H1 (cell line): ENCODE measurements at regions not wholly inside any gene's neighbourhood (a gene's known extent, or its start where the extent isn't known, plus 50 kb on each side); places are given as distances from the start of the nearest gene placed in this dataset.

Source experiments
- CTCF ChIA-PET: fragments of 300-600 bp; sonication (Branson Sonifier 250); formaldehyde crosslinking; loops from one replicate; lab custom pipeline; 2021; ENCODE audit not compliant: partially characterized antibody; lab: Charles Lee
- POLR2A ChIA-PET: fragments of 300-600 bp; sonication (Branson Sonifier 250); formaldehyde crosslinking; loops from one replicate; lab custom pipeline; 2021; ENCODE audit warnings: inconsistent platforms; ENCODE audit not compliant: partially characterized antibody; lab: Charles Lee
- DNase-seq, 2 experiments: peaks; one replicate each; pipeline versions ENCODE4 v3.0.0 to v3.0.0-alpha.2; 2010 to 2022; ENCODE audit warnings: low spot score in 2 of 2, low read depth in 1 of 2, mixed read lengths in 1 of 2
- FAIRE-seq: peaks from 2 replicates; lab custom pipeline; 2011; peaks lifted over from hg19 to GRCh38; lab: Jason Lieb, UNC
- H2AFZ ChIP-seq: 2 replicates; pipeline ENCODE4 v1.8.1; 2012; ENCODE audit warnings: low read length, inconsistent platforms
- H2AK5ac ChIP-seq: 2 replicates; pipeline ENCODE4 v1.6.1; 2013; ENCODE audit warnings: low read depth, low read length
- H2BK120ac ChIP-seq: replicated peaks from 2 replicates; pipeline ENCODE3; 2013; ENCODE audit warnings: low read depth, low read length, inconsistent platforms
- H2BK12ac ChIP-seq: 2 replicates; pipeline ENCODE4 v1.6.1; 2013; ENCODE audit warnings: low read depth, low read length
- H2BK15ac ChIP-seq: 2 replicates; pipeline ENCODE4 v1.6.1; 2013; ENCODE audit warnings: low read length
- H2BK20ac ChIP-seq: 2 replicates; pipeline ENCODE4 v1.6.1; 2013; ENCODE audit warnings: low read length
- H2BK5ac ChIP-seq: 2 replicates; pipeline ENCODE4 v1.6.1; 2013; ENCODE audit warnings: low read depth, low read length
- H3K14ac ChIP-seq: 2 replicates; pipeline ENCODE4 v1.6.1; 2013; ENCODE audit warnings: inconsistent platforms; ENCODE audit not compliant: insufficient read length
- H3K18ac ChIP-seq: 2 replicates; pipeline ENCODE4 v1.6.1; 2013; ENCODE audit warnings: low read length; ENCODE audit errors: extremely low read depth
- H3K23ac ChIP-seq: 2 replicates; pipeline ENCODE4 v1.6.1; 2013; ENCODE audit warnings: inconsistent platforms; ENCODE audit not compliant: insufficient read length
- H3K23me2 ChIP-seq: 2 replicates; pipeline ENCODE4 v1.6.1; 2013; ENCODE audit warnings: low read depth, low read length
- H3K27ac ChIP-seq: 2 replicates; pipeline ENCODE4 v1.6.1; 2011; ENCODE audit warnings: low read depth, low read length, inconsistent platforms
- H3K27me3 ChIP-seq, 4 experiments: replicated peaks in 1 of 4; 1 replicate in 1 of 4; 2 replicates in 3 of 4; pipeline versions ENCODE4 v1.6.1 to v1.8.1; 2011 to 2013; ENCODE audit warnings: low read length in 3 of 4, mild to moderate bottlenecking in 3 of 4, inconsistent platforms in 2 of 4, mixed read lengths in 2 of 4, moderate library complexity in 1 of 4; ENCODE audit not compliant: control insufficient read depth in 3 of 4, insufficient read depth in 3 of 4; ENCODE audit errors: extremely low read depth in 1 of 4
- H3K36me3 ChIP-seq, 4 experiments: 2 replicates each; pipeline versions ENCODE4 v1.6.1 to v1.8.1; 2011 to 2013; ENCODE audit warnings: mild to moderate bottlenecking in 4 of 4, low read length in 3 of 4, moderate library complexity in 2 of 4, control low read depth in 1 of 4, inconsistent platforms in 1 of 4; ENCODE audit not compliant: insufficient read depth in 4 of 4, control insufficient read depth in 2 of 4
- H3K4ac ChIP-seq: replicated peaks from 2 replicates; pipeline ENCODE3; 2013; ENCODE audit warnings: low read length, low read depth, mixed read lengths, inconsistent platforms; ENCODE audit not compliant: insufficient read length
- H3K4me1 ChIP-seq, 4 experiments: replicated peaks in 1 of 4; 1 replicate in 1 of 4; 2 replicates in 3 of 4; pipeline versions ENCODE4 v1.6.1 to v1.8.1; 2011 to 2013; ENCODE audit warnings: low read length in 3 of 4, inconsistent platforms in 2 of 4, mixed read lengths in 1 of 4; ENCODE audit not compliant: insufficient read depth in 4 of 4, control insufficient read depth in 3 of 4
- H3K4me2 ChIP-seq, 2 experiments: 2 replicates each; pipeline versions ENCODE4 v1.6.1 to v1.8.1; 2011 to 2013; ENCODE audit warnings: low read depth in 2 of 2, low read length in 2 of 2, control low read depth in 1 of 2, inconsistent platforms in 1 of 2, mild to moderate bottlenecking in 1 of 2; ENCODE audit not compliant: insufficient read depth in 1 of 2
- H3K4me3 ChIP-seq, 4 experiments: fragments of 200-600, 300-600 bp in 1 of 4; sonication (generic), shearing (Covaris generic), sonication (Bioruptor Twin) in 1 of 4; 2 replicates each; pipeline versions ENCODE4 v1.5.1 to v1.8.1; 2011 to 2016; ENCODE audit warnings: low read length in 4 of 4, low read depth in 3 of 4, control low read depth in 2 of 4, inconsistent platforms in 2 of 4, mild to moderate bottlenecking in 2 of 4, mixed read lengths in 1 of 4, moderate library complexity in 1 of 4; ENCODE audit not compliant: insufficient read depth in 2 of 4; ENCODE audit errors: extremely low read depth in 1 of 4
- H3K56ac ChIP-seq: replicated peaks from 2 replicates; pipeline ENCODE3; 2013; ENCODE audit warnings: low read depth, mild to moderate bottlenecking, mixed read lengths, low read length, inconsistent platforms; ENCODE audit not compliant: insufficient read length
- H3K79me1 ChIP-seq: 2 replicates; pipeline ENCODE4 v1.6.1; 2013; ENCODE audit warnings: low read depth, low read length, control low read depth
- H3K79me2 ChIP-seq, 2 experiments: 2 replicates each; pipeline versions ENCODE4 v1.6.1 to v1.8.1; 2012 to 2013; ENCODE audit warnings: low read length in 2 of 2, mild to moderate bottlenecking in 2 of 2, inconsistent platforms in 1 of 2; ENCODE audit not compliant: insufficient read depth in 2 of 2, control insufficient read depth in 1 of 2
- H3K9ac ChIP-seq, 4 experiments: replicated peaks in 1 of 4; 1 replicate in 1 of 4; 2 replicates in 3 of 4; pipeline versions ENCODE4 v1.6.1 to v1.8.1; 2011 to 2013; ENCODE audit warnings: low read depth in 3 of 4, low read length in 3 of 4, control low read depth in 2 of 4, mild to moderate bottlenecking in 2 of 4, moderate library complexity in 2 of 4, inconsistent platforms in 1 of 4; ENCODE audit errors: extremely low read depth in 1 of 4
- H3K9me3 ChIP-seq, 2 experiments: 2 replicates each; pipeline versions ENCODE4 v1.6.1 to v1.8.1; 2012 to 2013; ENCODE audit warnings: mild to moderate bottlenecking in 2 of 2, moderate library complexity in 2 of 2, control low read depth in 1 of 2, inconsistent platforms in 1 of 2, low read depth in 1 of 2, low read length in 1 of 2, mixed read lengths in 1 of 2; ENCODE audit not compliant: insufficient read depth in 2 of 2
- H4K20me1 ChIP-seq, 2 experiments: replicated peaks in 1 of 2; 2 replicates each; pipeline versions ENCODE3 to v1.8.1; 2011 to 2013; ENCODE audit warnings: inconsistent platforms in 2 of 2, low read length in 2 of 2, mild to moderate bottlenecking in 1 of 2; ENCODE audit not compliant: insufficient read depth in 2 of 2, control insufficient read depth in 1 of 2
- H4K5ac ChIP-seq: 2 replicates; pipeline ENCODE4 v1.6.1; 2013; ENCODE audit warnings: low read length, low read depth, mixed read lengths, inconsistent platforms; ENCODE audit not compliant: insufficient read length
- H4K8ac ChIP-seq: 2 replicates; pipeline ENCODE4 v1.8.0; 2013; ENCODE audit warnings: mild to moderate bottlenecking, moderate library complexity, low read length, inconsistent platforms; ENCODE audit not compliant: insufficient read depth; ENCODE audit errors: extremely low read depth
- H4K91ac ChIP-seq: replicated peaks from 2 replicates; pipeline ENCODE3; 2013; ENCODE audit warnings: low read length, mixed read lengths, inconsistent platforms; ENCODE audit not compliant: insufficient read length
- CEBPB ChIP-seq: IDR thresholded peaks from 2 replicates; pipeline ENCODE4 v1.6.1; 2012; ENCODE audit warnings: low read depth, low read length
- CREB1 ChIP-seq: IDR thresholded peaks from 2 replicates; pipeline ENCODE4 v1.6.1; 2012; ENCODE audit warnings: inconsistent platforms
- CTCF ChIP-seq, 3 experiments: IDR thresholded peaks; 1 replicate in 2 of 3; 2 replicates in 1 of 3; pipeline versions ENCODE4 v1.5.1 to v1.6.1; 2011; ENCODE audit warnings: low read length in 3 of 3, mild to moderate bottlenecking in 3 of 3, inconsistent platforms in 2 of 3, low read depth in 1 of 3, moderate library complexity in 1 of 3; ENCODE audit not compliant: insufficient read depth in 1 of 3; ENCODE audit errors: control extremely low read depth in 1 of 3
- GABPA ChIP-seq: IDR thresholded peaks from 2 replicates; pipeline ENCODE4 v1.6.1; 2011; ENCODE audit warnings: mild to moderate bottlenecking, low read length, moderate library complexity, borderline replicate concordance; ENCODE audit not compliant: insufficient read depth
- JUND ChIP-seq: IDR thresholded peaks from 2 replicates; pipeline ENCODE4 v1.6.1; 2011; ENCODE audit warnings: mild to moderate bottlenecking, improper control_type of control experiment, low read length
- KDM1A ChIP-seq: fragments of 200-600, 300-600 bp; sonication (generic); IDR thresholded peaks from 2 replicates; pipeline ENCODE4 v1.7.1; 2016; ENCODE audit warnings: mild to moderate bottlenecking, low read length, borderline replicate concordance
- MAX ChIP-seq: IDR thresholded peaks from 2 replicates; pipeline ENCODE4 v1.6.1; 2012; ENCODE audit warnings: inconsistent platforms
- NANOG ChIP-seq: IDR thresholded peaks from 2 replicates; pipeline ENCODE4 v1.6.1; 2011; ENCODE audit warnings: low read length, low read depth, mild to moderate bottlenecking, inconsistent platforms; ENCODE audit not compliant: insufficient read depth, poor library complexity, severe bottlenecking
- POLR2AphosphoS5 ChIP-seq: IDR thresholded peaks from 2 replicates; pipeline ENCODE4 v1.6.1; 2011; ENCODE audit warnings: low read depth, low read length
- RAD21 ChIP-seq, 2 experiments: IDR thresholded peaks in 1 of 2; conservative IDR thresholded peaks in 1 of 2; 2 replicates each; pipeline ENCODE4 v1.6.1; 2011; ENCODE audit warnings: low read depth in 2 of 2, low read length in 2 of 2, improper control_type of control experiment in 1 of 2, inconsistent platforms in 1 of 2, mild to moderate bottlenecking in 1 of 2, moderate library complexity in 1 of 2
- SIX5 ChIP-seq: IDR thresholded peaks from 2 replicates; pipeline ENCODE4 v1.6.1; 2011; ENCODE audit warnings: mild to moderate bottlenecking, low read depth, low read length
- WGBS, 2 experiments: shearing (Covaris generic) in 1 of 2; methylation state at CpG; one replicate each; pipeline versions ENCODE4 v1.1.6 to v1.1.7; 2013 to 2015; ENCODE audit warnings: low lambda C conversion rate in 2 of 2, mixed read lengths in 2 of 2, inconsistent platforms in 1 of 2, low coverage in 1 of 2, missing lambda C conversion rate in 1 of 2; ENCODE audit not compliant: insufficient replicate concordance in 2 of 2, insufficient coverage in 1 of 2, insufficient read length in 1 of 2; ENCODE audit errors: extremely low coverage in 1 of 2, missing lambda C conversion rate in 1 of 2; 5-methylcytosine and 5-hydroxymethylcytosine counted together

DNA sequence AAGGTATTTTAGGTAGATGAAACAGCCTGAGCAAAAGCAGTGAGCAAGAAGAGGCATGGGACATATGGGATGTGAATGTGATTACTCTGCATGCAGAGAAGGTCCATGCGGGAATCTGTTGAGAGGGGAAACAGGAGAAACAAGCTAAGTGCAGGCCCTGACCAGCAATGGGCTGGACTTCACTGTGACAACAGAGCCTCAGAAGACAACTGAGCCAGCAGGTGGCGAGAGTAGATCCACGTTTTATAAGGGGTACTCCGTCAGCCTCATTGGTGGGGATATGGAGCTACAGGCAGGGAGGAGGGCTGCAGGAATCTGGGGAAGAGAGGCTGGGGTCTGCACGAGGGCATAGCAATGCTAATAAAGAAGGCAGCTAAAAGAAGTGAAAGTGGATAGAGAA is 405.9 kb upstream of the LMCD1 start:
- no peaks in the 10 kb centered on the region for H3K27me3 ChIP-seq
- H3K4me2 ChIP-seq: no peak overlapping the region
- WGBS, 2 experiments: 40% methylated on average over 5 of the region's 5 CpGs; no CpG with 5 or more reads in 1 of the 2 experiments
- no peak overlapping the region for H3K4me3 ChIP-seq
- no peak overlapping the region for H2BK20ac ChIP-seq
- no peak overlapping the region for H4K91ac ChIP-seq
- no peak overlapping the region for H3K27ac ChIP-seq
- H3K23me2 ChIP-seq: no peaks in the 10 kb centered on the region
- H3K56ac ChIP-seq: no peak overlapping the region
- H3K23ac ChIP-seq: no peak overlapping the region
- H2BK120ac ChIP-seq: no peak overlapping the region
- H3K9me3 ChIP-seq: no peaks in the 10 kb centered on the region
- CTCF ChIA-PET: interaction anchor here (0.6 to 2.6 kb wide), 13 partner anchors 9 to 781 kb away, joined by 3 to 8 read pairs (median 5); no protein-coding TSS in a partner anchor
- H3K18ac ChIP-seq: no peak overlapping the region
- H2BK15ac ChIP-seq: no peak overlapping the region
- H3K4me1 ChIP-seq: peaks cover 0 to 2% (median 0%) of the 10 kb centered on the region in 4 experiments; a peak in 2 of 7 replicates
- DNase-seq (peak; percentile 29 to 47), FAIRE-seq (peak; percentile 70)
- POLR2A ChIA-PET: no interaction called here
- H4K20me1 ChIP-seq: no peaks in the 10 kb centered on the region
- H2BK12ac ChIP-seq: no peak overlapping the region
- H3K79me1 ChIP-seq: no peaks in the 10 kb centered on the region
- H2BK5ac ChIP-seq: no peak overlapping the region; the same call in 1 of the 2 replicates
- H2AFZ ChIP-seq: 0 out of 2 replicates have a peak overlapping the region, but pooled peaks have one; percentile 18
- no peaks in the 10 kb centered on the region for H3K79me2 ChIP-seq
- no peak overlapping the region for H4K5ac ChIP-seq
- no peak overlapping the region for H3K4ac ChIP-seq
- H3K36me3 ChIP-seq: no peaks in the 10 kb centered on the region
- no peak overlapping the region for H3K9ac ChIP-seq
- H4K8ac ChIP-seq: no peak overlapping the region
- no peak overlapping the region for H3K14ac ChIP-seq
- no peak overlapping the region for H2AK5ac ChIP-seq
- TF ChIP-seq CTCF (IDR thresholded peaks at IDR 0.05; ENCODE audit: control extremely low read depth in 1 of 3, insufficient read depth in 1 of 3, low read depth in 1 of 3, low read length in 3 of 3): peak; percentile 26 to 52 (median 38)
- no peak for TF ChIP-seq CEBPB
- peak; percentile 37; the same call in 1 of the 2 replicates for TF ChIP-seq MAX
- TF ChIP-seq NANOG: no peak
- no peak for TF ChIP-seq KDM1A
- no peak for TF ChIP-seq JUND
- TF ChIP-seq GABPA: no peak
- TF ChIP-seq POLR2AphosphoS5: no peak
- peak; percentile 45 to 63 for TF ChIP-seq RAD21 (IDR thresholded peaks at IDR 0.05 in 1 of 2, conservative IDR thresholded peaks at IDR 0.05 in 1 of 2; ENCODE audit: low read depth in 2 of 2, low read length in 2 of 2)
- TF ChIP-seq SIX5: no peak
- no peak for TF ChIP-seq CREB1
